Ectodermal cell (in vitro differentiated cells): ENCODE measurements at regions not wholly inside any gene's neighbourhood (a gene's known extent, or its start where the extent isn't known, plus 50 kb on each side); places are given as distances from the start of the nearest gene placed in this dataset.

Experiments used
- H3K27ac ChIP-seq: 2 replicates; pipeline ENCODE4 v1.7.0; 2013; ENCODE audit warnings: mild to moderate bottlenecking, low read depth, low read length; ENCODE audit not compliant: insufficient read depth, poor library complexity, severe bottlenecking
- H3K27me3 ChIP-seq: 2 replicates; pipeline ENCODE4 v1.7.0; 2013; ENCODE audit warnings: mild to moderate bottlenecking, low read length; ENCODE audit not compliant: insufficient read depth, control insufficient read depth, poor library complexity, severe bottlenecking
- H3K36me3 ChIP-seq: one replicate; pipeline ENCODE4 v1.7.0; 2013; ENCODE audit warnings: low read length; ENCODE audit not compliant: control insufficient read depth, insufficient read depth
- H3K4me1 ChIP-seq: one replicate; pipeline ENCODE4 v1.7.0; 2013; ENCODE audit warnings: low read length; ENCODE audit not compliant: control insufficient read depth, insufficient read depth
- H3K4me3 ChIP-seq: 2 replicates; pipeline ENCODE4 v1.7.0; 2013; ENCODE audit warnings: low read depth, low read length, control low read depth; ENCODE audit not compliant: insufficient read depth
- H3K9me3 ChIP-seq: 2 replicates; pipeline ENCODE4 v1.7.0; 2013; ENCODE audit warnings: mild to moderate bottlenecking, low read length, moderate library complexity; ENCODE audit not compliant: control insufficient read depth
- WGBS, 2 experiments: methylation state at CpG; one replicate each; pipeline ENCODE4 v1.1.7; 2013; ENCODE audit warnings: missing lambda C conversion rate in 2 of 2; 5-methylcytosine and 5-hydroxymethylcytosine counted together

DNA sequence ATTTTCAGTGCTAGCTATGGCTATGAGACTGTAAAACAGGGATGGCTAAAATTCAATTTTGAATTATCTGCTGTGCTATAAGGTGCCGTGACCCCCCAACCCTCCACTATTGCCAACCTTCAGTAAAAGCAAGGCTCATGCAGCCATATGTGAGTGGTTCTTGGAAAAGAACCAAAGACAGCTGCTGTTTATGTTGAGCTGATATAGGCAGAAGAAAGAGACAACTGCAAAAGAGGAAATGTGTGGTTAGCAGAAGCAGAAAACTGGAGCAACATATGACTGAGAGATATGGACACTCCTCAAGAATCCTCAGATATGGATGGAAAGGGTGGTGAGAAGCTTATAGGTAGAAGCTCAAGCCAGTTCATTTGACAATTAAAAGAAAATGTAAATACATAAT, 200.3 kb downstream of the TLE1 start:
- Histone ChIP-seq H3K9me3 (no peaks in the 10 kb centered on the region), H3K27ac (no peak overlapping the region), H3K27me3 (no peaks in the 10 kb centered on the region), H3K4me1 (no peaks in the 10 kb centered on the region), H3K4me3 (no peak overlapping the region), H3K36me3 (no peaks in the 10 kb centered on the region)
- WGBS, 2 experiments: 93% methylated on average over 1 of the region's 1 CpG; no CpG with 5 or more reads in 1 of the 2 experiments

DNA sequence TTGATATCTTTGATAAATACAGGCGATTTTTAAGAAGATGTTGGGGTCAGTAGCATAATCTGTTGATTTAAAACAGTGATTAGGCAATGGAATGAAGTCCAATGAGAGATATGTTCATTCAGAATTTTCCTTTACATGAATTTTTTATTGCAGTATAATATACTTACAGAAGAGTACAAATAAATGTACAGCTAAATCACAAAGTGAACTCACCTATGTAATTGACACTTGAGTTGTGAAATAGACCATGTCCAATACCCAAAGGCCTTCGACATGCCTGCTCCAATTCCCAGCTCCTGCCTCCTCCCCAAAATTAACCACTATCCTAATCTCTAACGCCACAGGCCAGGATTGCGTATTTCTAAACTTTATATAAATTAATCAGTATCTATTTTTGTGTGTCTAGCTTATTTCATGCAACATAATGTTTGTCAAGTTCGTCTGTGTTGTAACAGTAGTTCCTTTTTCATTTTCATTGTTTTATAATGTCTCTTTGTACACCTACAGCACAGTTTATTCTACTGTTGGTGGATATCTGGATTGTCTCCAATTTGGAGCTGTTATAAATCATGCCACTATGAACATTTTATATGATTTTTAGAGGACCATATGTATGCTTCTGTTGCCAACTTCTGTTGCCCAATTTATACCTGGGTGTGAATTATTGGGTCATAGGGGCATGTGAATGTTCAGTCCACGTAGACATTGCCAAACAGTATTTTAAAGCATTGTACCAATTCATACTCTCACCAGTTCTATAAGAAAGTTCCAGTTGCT, 208.3 kb downstream of the TLE1 start:
- H3K27me3 ChIP-seq: no peaks in the 10 kb centered on the region
- H3K27ac ChIP-seq: no peak overlapping the region
- H3K9me3 ChIP-seq: no peaks in the 10 kb centered on the region
- H3K4me1 ChIP-seq: no peaks in the 10 kb centered on the region
- H3K4me3 ChIP-seq: no peak overlapping the region
- no peaks in the 10 kb centered on the region for H3K36me3 ChIP-seq
- WGBS, 2 experiments: 88 to 92% methylated on average over 4 of the region's 6 CpGs

DNA sequence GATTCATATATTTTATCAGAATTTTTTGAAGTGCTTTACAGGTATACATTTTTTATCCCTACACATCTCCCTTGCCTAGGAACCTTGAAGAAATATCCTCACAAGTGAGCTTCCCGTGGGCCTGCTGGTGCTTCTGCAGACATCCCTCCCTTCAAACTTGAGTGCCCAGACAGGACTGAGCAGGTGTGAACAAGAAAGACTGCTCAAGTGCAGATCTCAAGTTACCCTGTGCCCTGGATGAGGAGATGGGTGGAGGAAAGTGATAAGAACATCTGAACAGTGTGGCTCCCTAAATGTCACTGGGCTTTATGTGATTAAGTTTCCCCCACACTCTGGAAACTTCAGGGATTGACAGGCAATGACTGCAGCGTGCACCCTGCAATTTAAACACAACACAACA, 209.8 kb downstream of the TLE1 start:
- Histone ChIP-seq H3K9me3 (no peaks in the 10 kb centered on the region), H3K27ac (no peak overlapping the region), H3K4me3 (no peak overlapping the region), H3K4me1 (no peaks in the 10 kb centered on the region), H3K36me3 (no peaks in the 10 kb centered on the region), H3K27me3 (no peaks in the 10 kb centered on the region)
- 93 to 94% methylated on average over 2 of the region's 2 CpGs for WGBS, 2 experiments

DNA sequence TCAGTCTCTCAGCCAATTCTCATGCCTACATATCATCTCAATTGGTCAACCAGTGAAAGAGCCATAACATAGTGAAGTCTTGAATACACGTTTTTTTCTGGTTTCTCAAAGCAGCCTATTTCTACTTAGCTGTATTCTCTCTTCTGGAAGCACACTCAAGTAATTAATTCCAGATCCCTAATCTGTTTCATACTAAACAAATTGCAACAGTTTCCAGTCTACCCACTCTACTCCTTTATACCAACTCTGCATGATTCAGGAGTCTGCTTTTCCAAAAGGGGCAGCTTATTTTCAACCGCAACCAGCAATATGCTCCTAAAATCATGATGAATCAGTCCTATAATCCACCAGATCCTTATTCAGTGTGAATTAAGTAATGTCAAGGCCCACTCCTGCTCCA, 211.7 kb downstream of the TLE1 start:
- Histone ChIP-seq H3K36me3 (no peaks in the 10 kb centered on the region), H3K9me3 (no peaks in the 10 kb centered on the region), H3K27ac (no peak overlapping the region), H3K4me3 (no peak overlapping the region), H3K4me1 (no peaks in the 10 kb centered on the region), H3K27me3 (no peaks in the 10 kb centered on the region)
- WGBS, 2 experiments: 88 to 89% methylated on average over 2 of the region's 2 CpGs

DNA sequence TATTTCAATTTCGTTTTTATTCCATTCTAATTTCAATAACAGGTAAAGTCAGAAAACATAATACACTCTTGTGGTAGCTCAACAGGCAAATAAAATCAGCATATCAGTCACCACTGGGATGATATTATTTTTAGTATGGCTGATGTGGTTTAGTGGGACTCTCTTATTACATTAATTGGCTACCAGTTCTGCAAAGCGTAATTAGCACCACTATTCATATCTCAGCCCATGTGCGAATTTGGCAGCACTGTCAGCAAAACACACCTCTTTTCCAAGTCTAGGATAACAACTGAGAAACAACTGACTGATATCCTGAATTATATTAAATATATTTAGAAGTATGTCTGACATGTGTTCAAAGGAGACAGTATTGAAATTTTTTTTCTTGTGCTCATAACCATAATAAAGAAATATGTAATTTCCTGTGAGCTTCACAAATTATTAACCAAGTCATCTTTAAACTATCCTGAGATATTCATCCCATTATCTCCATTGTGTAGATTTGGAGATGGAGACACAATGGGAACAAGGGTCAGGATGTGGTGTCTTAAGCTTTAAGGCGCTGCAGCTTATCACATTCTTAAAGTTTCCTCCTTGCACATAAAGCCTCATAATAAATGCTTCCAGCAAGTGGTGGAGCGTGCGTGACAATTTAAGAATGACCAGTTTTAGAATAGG, 212.4 kb downstream of the TLE1 start:
- WGBS, 2 experiments: 94 to 100% methylated on average over 4 to 5 of the region's 6 CpGs
- Histone ChIP-seq H3K27ac (no peak overlapping the region), H3K27me3 (no peaks in the 10 kb centered on the region), H3K4me3 (no peak overlapping the region), H3K9me3 (no peaks in the 10 kb centered on the region), H3K36me3 (no peaks in the 10 kb centered on the region), H3K4me1 (no peaks in the 10 kb centered on the region)

DNA sequence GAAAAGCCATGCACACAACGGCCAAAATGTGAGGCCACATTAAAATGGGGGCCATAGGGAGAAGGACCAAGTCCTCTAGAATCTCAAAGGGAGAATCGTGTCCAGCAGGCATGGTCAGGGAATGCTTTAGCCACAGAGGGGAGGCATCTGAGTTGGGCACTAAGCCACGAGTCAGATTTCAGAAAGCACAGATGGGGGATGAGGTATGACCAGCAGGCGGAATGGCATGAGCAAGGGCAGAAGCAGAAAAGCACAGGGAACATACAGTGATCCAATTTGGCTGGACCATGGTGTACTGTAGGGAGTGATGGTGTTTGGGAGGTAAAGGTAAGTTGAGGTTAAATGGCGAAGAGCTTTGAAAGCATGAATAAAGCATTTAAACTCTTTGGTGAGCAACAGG, 214.6 kb downstream of the TLE1 start:
- 94 to 95% methylated on average over 5 of the region's 5 CpGs for WGBS, 2 experiments
- no peak overlapping the region for H3K4me3 ChIP-seq
- H3K4me1 ChIP-seq: no peaks in the 10 kb centered on the region
- no peaks in the 10 kb centered on the region for H3K27me3 ChIP-seq
- H3K27ac ChIP-seq: no peak overlapping the region
- no peaks in the 10 kb centered on the region for H3K36me3 ChIP-seq
- H3K9me3 ChIP-seq: no peaks in the 10 kb centered on the region

DNA sequence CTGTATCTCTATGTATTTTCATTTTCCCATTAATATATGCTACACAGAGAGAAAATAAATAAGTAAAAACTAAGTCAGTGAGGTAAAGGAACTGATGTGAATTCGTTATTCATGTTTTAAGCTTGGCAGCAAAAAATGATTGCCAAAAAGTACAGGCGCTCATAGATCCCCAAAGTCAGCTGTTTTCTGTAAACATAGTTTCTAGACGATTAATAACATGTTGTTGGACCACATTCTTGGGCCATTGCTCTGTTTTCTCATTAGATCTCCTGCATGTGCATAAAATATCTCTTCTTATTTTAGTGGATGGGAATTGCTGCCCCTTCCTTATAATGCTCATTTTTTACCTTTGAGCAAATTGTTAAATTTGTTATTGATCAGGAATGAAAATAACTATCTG, 215.2 kb downstream of the TLE1 start:
- no peaks in the 10 kb centered on the region for H3K9me3 ChIP-seq
- no peak overlapping the region for H3K4me3 ChIP-seq
- no peaks in the 10 kb centered on the region for H3K4me1 ChIP-seq
- no peaks in the 10 kb centered on the region for H3K36me3 ChIP-seq
- WGBS, 2 experiments: 95 to 98% methylated on average over 3 of the region's 3 CpGs
- no peak overlapping the region for H3K27ac ChIP-seq
- no peaks in the 10 kb centered on the region for H3K27me3 ChIP-seq

DNA sequence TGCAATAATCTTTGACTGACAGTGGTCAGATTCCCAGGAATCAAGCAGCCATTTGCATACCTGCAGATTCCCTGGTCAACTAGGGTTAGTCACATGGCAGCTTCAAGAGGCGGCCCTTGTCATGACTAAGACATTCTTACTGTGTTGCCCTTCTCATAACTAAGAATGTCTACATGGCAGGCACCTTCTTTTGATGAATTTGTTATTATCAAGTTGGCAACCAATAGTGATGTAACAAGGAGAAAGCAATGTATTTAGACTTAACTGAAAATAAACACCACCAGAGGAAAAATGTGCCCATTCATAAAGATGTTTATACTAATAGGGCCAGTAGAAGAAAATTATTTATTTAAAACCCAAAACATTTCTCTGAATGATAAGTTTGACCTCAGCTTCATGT, 215.6 kb downstream of the TLE1 start:
- H3K27ac ChIP-seq: no peak overlapping the region
- no peaks in the 10 kb centered on the region for H3K36me3 ChIP-seq
- H3K4me1 ChIP-seq: no peaks in the 10 kb centered on the region
- WGBS, 2 experiments: 94 to 100% methylated on average over 1 of the region's 1 CpG
- no peaks in the 10 kb centered on the region for H3K9me3 ChIP-seq
- no peak overlapping the region for H3K4me3 ChIP-seq
- no peaks in the 10 kb centered on the region for H3K27me3 ChIP-seq

DNA sequence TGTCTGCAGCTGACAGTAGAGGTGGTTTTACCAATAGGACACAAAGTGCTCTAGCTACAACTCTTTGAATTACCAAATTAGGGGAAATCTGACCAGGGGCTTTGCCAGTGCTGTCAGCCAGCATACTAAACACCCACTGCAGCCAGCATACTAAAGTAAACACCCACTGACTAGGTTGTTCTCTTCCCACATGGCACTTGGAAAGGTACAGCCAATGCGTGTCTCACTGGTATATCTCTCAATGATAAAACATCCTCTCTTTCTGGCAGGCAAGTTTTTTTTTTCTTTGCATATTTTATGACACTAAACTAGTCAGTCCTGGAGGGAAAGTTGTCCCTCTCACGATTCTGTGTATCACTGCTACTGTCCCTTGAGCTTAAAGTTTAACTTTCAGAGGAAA, 216.1 kb downstream of the TLE1 start:
- no peaks in the 10 kb centered on the region for H3K4me1 ChIP-seq
- WGBS, 2 experiments: 92 to 94% methylated on average over 2 of the region's 2 CpGs
- H3K36me3 ChIP-seq: no peaks in the 10 kb centered on the region
- H3K27me3 ChIP-seq: no peaks in the 10 kb centered on the region
- H3K4me3 ChIP-seq: no peak overlapping the region
- H3K9me3 ChIP-seq: no peaks in the 10 kb centered on the region
- no peak overlapping the region for H3K27ac ChIP-seq

DNA sequence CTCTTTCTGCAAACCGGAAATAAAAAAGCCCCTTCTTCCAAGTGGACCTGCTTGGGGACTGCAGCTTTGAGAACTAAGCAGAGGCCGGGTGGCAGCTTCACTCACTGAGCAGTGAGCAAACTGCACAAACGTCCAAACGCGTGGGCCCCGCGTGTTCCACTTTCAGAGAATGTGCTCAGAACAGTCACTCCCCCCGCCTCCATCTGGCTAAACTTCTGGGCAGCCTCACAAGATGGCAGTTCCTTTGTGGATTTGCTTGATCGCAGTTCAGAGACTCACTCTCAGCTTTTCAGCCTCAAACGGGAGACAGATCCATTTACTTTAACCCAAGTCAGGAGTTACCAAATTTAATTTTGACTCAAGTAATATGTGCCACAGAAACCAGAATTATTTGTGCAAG, 216.6 kb downstream of the TLE1 start:
- Histone ChIP-seq H3K9me3 (no peaks in the 10 kb centered on the region), H3K27me3 (no peaks in the 10 kb centered on the region), H3K4me3 (no peak overlapping the region), H3K27ac (no peak overlapping the region), H3K36me3 (no peaks in the 10 kb centered on the region), H3K4me1 (no peaks in the 10 kb centered on the region)
- WGBS, 2 experiments: 93 to 94% methylated on average over 10 of the region's 10 CpGs
